Breast epithelium (tissue), 3 donors: ENCODE measurements at regions not wholly inside any gene's neighbourhood (a gene's known extent, or its start where the extent isn't known, plus 50 kb on each side); places are given as distances from the start of the nearest gene placed in this dataset.

Experiments
- POLR2A ChIP-seq: fragments of 450-650 bp; IDR thresholded peaks from one replicate; pipeline ENCODE4 v1.6.1; 2016; ENCODE audit warnings: antibody characterized with exemption, mild to moderate bottlenecking, moderate library complexity
- TF ChIP-seq, protein P1 (sequence below), 3 donors: fragments of 450-650 bp; IDR thresholded peaks; one replicate each; pipeline ENCODE4 v1.5.1; 2016 to 2017; ENCODE audit warnings: antibody characterized with exemption in 3 of 3, mild to moderate bottlenecking in 3 of 3, moderate library complexity in 3 of 3

DNA sequence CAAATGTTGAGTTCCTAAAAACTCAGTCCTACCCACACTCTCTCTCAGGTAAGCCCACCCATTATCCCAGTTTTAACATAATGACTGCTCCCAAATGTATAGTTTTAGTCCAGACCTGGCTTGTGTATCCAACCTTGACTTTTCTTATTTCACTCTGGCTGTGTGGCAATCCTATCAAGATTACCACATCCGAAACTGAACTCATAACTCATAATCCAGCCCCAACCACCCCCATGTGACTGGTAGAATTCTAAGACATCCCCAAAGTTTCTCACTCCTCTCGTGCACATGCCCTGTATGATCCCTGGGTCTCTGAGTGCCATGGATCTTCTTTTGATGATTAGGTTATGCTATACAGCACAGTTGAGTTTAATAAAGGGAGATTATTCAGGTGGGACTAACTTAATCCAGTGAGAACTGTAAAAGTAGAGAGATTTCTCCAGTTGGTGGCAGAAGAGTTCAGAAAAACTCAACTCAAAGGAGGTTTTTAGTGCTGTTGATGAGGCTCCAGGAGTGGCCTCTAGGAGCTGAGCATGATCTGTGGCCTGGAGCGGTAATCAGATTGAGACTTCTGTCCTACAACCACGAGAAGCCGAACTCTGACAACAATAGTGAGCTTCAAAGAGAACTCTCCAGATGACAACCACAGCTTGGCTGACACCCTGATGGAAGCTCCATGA, 413.4 kb downstream of the ZNF536 start:
- TF ChIP-seq, protein P1, sequence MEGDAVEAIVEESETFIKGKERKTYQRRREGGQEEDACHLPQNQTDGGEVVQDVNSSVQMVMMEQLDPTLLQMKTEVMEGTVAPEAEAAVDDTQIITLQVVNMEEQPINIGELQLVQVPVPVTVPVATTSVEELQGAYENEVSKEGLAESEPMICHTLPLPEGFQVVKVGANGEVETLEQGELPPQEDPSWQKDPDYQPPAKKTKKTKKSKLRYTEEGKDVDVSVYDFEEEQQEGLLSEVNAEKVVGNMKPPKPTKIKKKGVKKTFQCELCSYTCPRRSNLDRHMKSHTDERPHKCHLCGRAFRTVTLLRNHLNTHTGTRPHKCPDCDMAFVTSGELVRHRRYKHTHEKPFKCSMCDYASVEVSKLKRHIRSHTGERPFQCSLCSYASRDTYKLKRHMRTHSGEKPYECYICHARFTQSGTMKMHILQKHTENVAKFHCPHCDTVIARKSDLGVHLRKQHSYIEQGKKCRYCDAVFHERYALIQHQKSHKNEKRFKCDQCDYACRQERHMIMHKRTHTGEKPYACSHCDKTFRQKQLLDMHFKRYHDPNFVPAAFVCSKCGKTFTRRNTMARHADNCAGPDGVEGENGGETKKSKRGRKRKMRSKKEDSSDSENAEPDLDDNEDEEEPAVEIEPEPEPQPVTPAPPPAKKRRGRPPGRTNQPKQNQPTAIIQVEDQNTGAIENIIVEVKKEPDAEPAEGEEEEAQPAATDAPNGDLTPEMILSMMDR (IDR thresholded peaks at IDR 0.05), result no peak
- no peak for TF ChIP-seq POLR2A
